ENCODE measurements at regions not wholly inside any gene's neighbourhood (a gene's known extent, or its start where the extent isn't known, plus 50 kb on each side); places are given as distances from the start of the nearest gene placed in this dataset.

- H3K36me3 Mint-ChIP-seq (ENCODE audit: low read depth): no peaks in the 10 kb centered on the region
- Histone ChIP-seq H3K4me1 (ENCODE audit: insufficient read depth) (peaks cover 6% of the 10 kb centered on the region), H3K4me3 (no peak overlapping the region), H2AFZ (no peak overlapping the region), H4K20me1 (replicated peaks; ENCODE audit: insufficient read depth) (no peaks in the 10 kb centered on the region), H3K79me2 (replicated peaks; ENCODE audit: insufficient read depth) (no peaks in the 10 kb centered on the region), H3K9me2 (ENCODE audit: insufficient read depth) (peaks cover 7% of the 10 kb centered on the region; the same call in 1 of the 2 replicates), H3K27ac (ENCODE audit: low read depth) (no peak overlapping the region), H3K36me3 (ENCODE audit: insufficient read depth) (no peaks in the 10 kb centered on the region), H3K4me2 (no peak overlapping the region), H3F3A (replicated peaks; ENCODE audit: low read depth) (no peaks in the 10 kb centered on the region), H3K27me3 (ENCODE audit: insufficient read depth) (no peaks in the 10 kb centered on the region)
- no peak overlapping the region for H3K4me3 Mint-ChIP-seq
- peaks cover 2% of the 10 kb centered on the region for H3K27me3 Mint-ChIP-seq (ENCODE audit: insufficient read depth, low read depth, poor library complexity)
- ATAC-seq (no peak), DNase-seq (ENCODE audit: low spot score) (no peak)
- TF ChIP-seq STAT1 (IDR thresholded peaks at IDR 0.05; ENCODE audit: unreplicated experiment): no peak
- no peak for TF ChIP-seq POLR2AphosphoS5 (IDR thresholded peaks at IDR 0.05; ENCODE audit: low read depth)
- TF ChIP-seq ZNF462 (CRISPR knock-in tag; IDR thresholded peaks at IDR 0.05): no peak
- TF ChIP-seq ZNF114 (CRISPR knock-in tag; IDR thresholded peaks at IDR 0.05): no peak
- TF ChIP-seq ETS1 (IDR thresholded peaks at IDR 0.05): no peak
- peaks cover 17% of the 10 kb centered on the region; the same call in 2 of the 3 replicates for H3K4me1 Mint-ChIP-seq
- H3K27ac Mint-ChIP-seq: peak overlapping the region; percentile 49; the same call in 1 of the 2 replicates
- no peaks in the 10 kb centered on the region for H3K9me3 Mint-ChIP-seq
Measured at GRCh38 chr18:11411048-11411447, 198.3 kb upstream of the SLC35G4 start.

- H3K4me2 ChIP-seq: no peak overlapping the region
- TF ChIP-seq NANOG (IDR thresholded peaks at IDR 0.05; ENCODE audit: borderline replicate concordance) (no peak), CREB1 (CRISPR knock-in tag; IDR thresholded peaks at IDR 0.05; ENCODE audit: low read depth) (no peak), ETS1 (IDR thresholded peaks at IDR 0.05) (no peak)
Measured at GRCh38 chr18:11408555-11409065, 200.8 kb upstream of the SLC35G4 start.

More at GRCh38 chr18:11408555-11409065, 200.8 kb upstream of the SLC35G4 start:
- Mint-ChIP-seq H3K36me3 (ENCODE audit: low read depth) (no peaks in the 10 kb centered on the region), H3K4me1 (peaks cover 17% of the 10 kb centered on the region; the same call in 2 of the 3 replicates), H3K4me3 (no peak overlapping the region), H3K9me3 (no peaks in the 10 kb centered on the region), H3K27me3 (ENCODE audit: insufficient read depth, low read depth, poor library complexity) (peaks cover 2% of the 10 kb centered on the region), H3K27ac (no peak overlapping the region)
- H3K79me2 ChIP-seq (replicated peaks; ENCODE audit: insufficient read depth): no peaks in the 10 kb centered on the region
- no peak overlapping the region for H3K27ac ChIP-seq (ENCODE audit: low read depth)
- H3K36me3 ChIP-seq (ENCODE audit: insufficient read depth): no peaks in the 10 kb centered on the region
- H3K9me2 ChIP-seq (ENCODE audit: insufficient read depth): peaks cover 3% of the 10 kb centered on the region; the same call in 1 of the 2 replicates
- DNase-seq (ENCODE audit: low spot score): no peak
- no peaks in the 10 kb centered on the region for H3F3A ChIP-seq (replicated peaks; ENCODE audit: low read depth)
- ATAC-seq: no peak
- H4K20me1 ChIP-seq (replicated peaks; ENCODE audit: insufficient read depth): no peaks in the 10 kb centered on the region
- peaks cover 6% of the 10 kb centered on the region for H3K4me1 ChIP-seq (ENCODE audit: insufficient read depth)
- H2AFZ ChIP-seq: no peak overlapping the region
- H3K4me3 ChIP-seq: no peak overlapping the region
- H3K27me3 ChIP-seq (ENCODE audit: insufficient read depth): no peaks in the 10 kb centered on the region
